ENCODE measurements at regions not wholly inside any gene's neighbourhood (a gene's known extent, or its start where the extent isn't known, plus 50 kb on each side); places are given as distances from the start of the nearest gene placed in this dataset.

- H3K9me1 ChIP-seq (ENCODE audit: insufficient read depth, low read length), result no peaks in the 10 kb centered on the region
- no peak overlapping the region for H3K18ac ChIP-seq (ENCODE audit: low read depth, low read length)
- H3K4me3 ChIP-seq (ENCODE audit: insufficient read depth, low read depth, low read length), result no peak overlapping the region
- H3K9ac ChIP-seq (ENCODE audit: low read depth, low read length), result no peak overlapping the region
- H3K79me1 ChIP-seq (ENCODE audit: low read depth in 1 of 2, low read length in 2 of 2), result no peaks in the 10 kb centered on the region
- no peak overlapping the region for H4K5ac ChIP-seq (ENCODE audit: low read depth, low read length)
- H3K23ac ChIP-seq (ENCODE audit: low read depth, low read length), result no peak overlapping the region
- ChIA-PET POLR2A (ENCODE audit: unreplicated experiment) (no interaction called here), CTCF (interaction anchor here (1.0 kb wide), 1 partner anchor 12 kb away, joined by 3 read pairs; no protein-coding TSS in a partner anchor)
- H3K4me2 ChIP-seq (ENCODE audit: low read depth, low read length), result no peak overlapping the region
- H3K27ac ChIP-seq (ENCODE audit: insufficient read depth, low read length), result no peak overlapping the region
- H2AFZ ChIP-seq (replicated peaks; ENCODE audit: low read length, poor library complexity), result no peak overlapping the region
- DNase-seq (no peak), ATAC-seq (ENCODE audit: low read depth) (no peak)
- WGBS, 2 experiments (ENCODE audit: extremely low coverage in 2 of 2, insufficient read length in 1 of 2), result no CpG with 5 or more reads among the region's 3 CpGs
- intact Hi-C loops (cut with micrococcal nuclease) (no loop called here), in situ Hi-C loops (cut with MboI; ENCODE audit: low sequenced_read_pairs) (loop anchor here (25.0 kb wide), 1 partner anchor 891 kb away; no protein-coding TSS in a partner anchor), dilution Hi-C loops (cut with HindIII; ENCODE audit: low sequenced_read_pairs, unreplicated experiment) (no loop called here)
- H2AK5ac ChIP-seq (ENCODE audit: low read depth, low read length), result no peak overlapping the region
- no peaks in the 10 kb centered on the region for H3K27me3 ChIP-seq (ENCODE audit: control insufficient read depth, insufficient read depth, low read length)
- H3K4me1 ChIP-seq (ENCODE audit: control insufficient read depth, insufficient read depth, low read length), result no peaks in the 10 kb centered on the region
- no peak overlapping the region for H2BK15ac ChIP-seq (ENCODE audit: low read depth, low read length)
- no peak overlapping the region for H3K14ac ChIP-seq (replicated peaks; ENCODE audit: low read depth, low read length)
- H4K91ac ChIP-seq (ENCODE audit: insufficient read depth, low read depth, low read length), result no peak overlapping the region
- no peak overlapping the region for H3K56ac ChIP-seq (ENCODE audit: extremely low read depth, insufficient read depth, low read length)
- TF ChIP-seq NFE2L2 (IDR thresholded peaks at IDR 0.05; ENCODE audit: low read depth, low read length), result no peak
- no peak for TF ChIP-seq RCOR1 (IDR thresholded peaks at IDR 0.05; ENCODE audit: insufficient replicate concordance, low read length)
- TF ChIP-seq CHD1 (IDR thresholded peaks at IDR 0.05; ENCODE audit: low read depth, low read length), result no peak
- TF ChIP-seq CEBPB (IDR thresholded peaks at IDR 0.05; ENCODE audit: low read depth, low read length), result no peak
- TF ChIP-seq MAZ (IDR thresholded peaks at IDR 0.05; ENCODE audit: borderline replicate concordance, low read depth, low read length), result no peak
- TF ChIP-seq MXI1 (IDR thresholded peaks at IDR 0.05; ENCODE audit: borderline replicate concordance, low read depth, low read length), result no peak
- no peak for TF ChIP-seq RFX5 (IDR thresholded peaks at IDR 0.05; ENCODE audit: low read depth, low read length)
- TF ChIP-seq RAD21 (IDR thresholded peaks at IDR 0.05; ENCODE audit: low read length), result no peak
- no peak for TF ChIP-seq MAFK (IDR thresholded peaks at IDR 0.05; ENCODE audit: low read depth, low read length)
- TF ChIP-seq FOS (IDR thresholded peaks at IDR 0.05; ENCODE audit: low read depth, low read length), result no peak
- TF ChIP-seq ELK1 (IDR thresholded peaks at IDR 0.05; ENCODE audit: borderline replicate concordance, low read depth, low read length), result no peak
- no peak for TF ChIP-seq CTCF (conservative IDR thresholded peaks at IDR 0.05; ENCODE audit: low read depth, low read length)
- no peak for TF ChIP-seq BHLHE40 (IDR thresholded peaks at IDR 0.05; ENCODE audit: low read depth, low read length)
- TF ChIP-seq POLR2A (IDR thresholded peaks at IDR 0.05; ENCODE audit: low read depth, low read length), result no peak
- TF ChIP-seq SMC3 (IDR thresholded peaks at IDR 0.05; ENCODE audit: low read depth, low read length), result no peak
- no peak for TF ChIP-seq USF2 (IDR thresholded peaks at IDR 0.05; ENCODE audit: low read depth, low read length)
- no peak overlapping the region for H2BK20ac ChIP-seq (ENCODE audit: low read depth, low read length)
- no TSS peak for BruUV-seq (replicated peaks)
- no peak overlapping the region for H2BK5ac ChIP-seq (ENCODE audit: low read depth, low read length, poor library complexity, severe bottlenecking)
- no peak overlapping the region for H3K4ac ChIP-seq (ENCODE audit: low read depth, low read length)
- H4K8ac ChIP-seq (ENCODE audit: low read depth in 2 of 2, low read length in 2 of 2), result no peak overlapping the region
- H3K9me3 ChIP-seq (ENCODE audit: control insufficient read depth, insufficient read depth, low read length), result no peaks in the 10 kb centered on the region
- no peak overlapping the region for H2AK9ac ChIP-seq (replicated peaks; ENCODE audit: low read depth, low read length, poor library complexity)
- H4K20me1 ChIP-seq (ENCODE audit: insufficient read depth, low read length), result no peaks in the 10 kb centered on the region
- H3K36me3 ChIP-seq (ENCODE audit: control insufficient read depth, insufficient read depth, low read length), result no peaks in the 10 kb centered on the region
- H2BK120ac ChIP-seq (ENCODE audit: low read depth, low read length), result no peak overlapping the region
These were observed 97.3 kb upstream of the SLCO6A1 start for GRCh38 chr5:102596113-102596512.

Measured in IMR-90 (cell line).